GM18907 (cell line): ENCODE measurements at regions not wholly inside any gene's neighbourhood (a gene's known extent, or its start where the extent isn't known, plus 50 kb on each side); places are given as distances from the start of the nearest gene placed in this dataset.

Experiments
- ATAC-seq: cut with Tn5 transposase; IDR thresholded peaks from one replicate; pipeline ENCODE4 v1.9.1; 2021; ENCODE audit warnings: mild to moderate bottlenecking, moderate library complexity; ENCODE audit not compliant: unreplicated experiment

GRCh38 chr1:198105185-198105584 is 51.6 kb upstream of the NEK7 start:
- ATAC-seq, result no peak

- ATAC-seq, result no peak
Measured at GRCh38 chr1:198106011-198106410, 50.8 kb upstream of the NEK7 start.
